ENCODE measurements at regions not wholly inside any gene's neighbourhood (a gene's known extent, or its start where the extent isn't known, plus 50 kb on each side); places are given as distances from the start of the nearest gene placed in this dataset.

DNA sequence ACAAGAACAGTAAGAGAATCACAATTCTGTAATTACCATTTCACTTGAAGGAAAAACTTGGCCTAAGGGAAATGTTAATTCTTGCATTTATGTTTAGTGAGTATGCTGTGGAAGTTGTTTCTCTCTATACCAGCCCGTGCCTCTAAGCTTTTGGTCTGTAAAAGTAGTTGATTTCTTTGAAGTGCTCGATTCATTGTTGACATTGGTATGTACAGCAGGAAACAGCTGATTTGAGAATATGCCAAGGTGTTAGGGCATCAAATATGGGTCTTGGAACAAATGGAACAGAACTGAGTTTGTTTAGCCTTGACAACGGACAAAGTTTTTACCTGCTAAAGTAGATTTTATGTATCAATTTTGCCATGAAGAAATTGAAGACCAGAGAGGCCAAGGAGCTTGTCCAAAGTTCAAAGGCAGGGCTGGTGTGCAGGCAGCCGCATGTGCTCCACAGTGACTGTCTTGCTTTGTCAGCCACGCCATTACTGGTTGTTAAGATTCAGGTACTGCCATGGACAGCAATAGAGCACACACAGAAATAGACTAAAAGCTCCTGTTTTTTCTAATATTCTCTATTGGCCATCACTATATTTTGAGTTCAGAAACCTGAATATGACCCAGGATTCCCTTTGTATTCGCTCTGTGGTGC, 75.5 kb upstream of the TLR3 start:
- TF ChIP-seq, protein P1, sequence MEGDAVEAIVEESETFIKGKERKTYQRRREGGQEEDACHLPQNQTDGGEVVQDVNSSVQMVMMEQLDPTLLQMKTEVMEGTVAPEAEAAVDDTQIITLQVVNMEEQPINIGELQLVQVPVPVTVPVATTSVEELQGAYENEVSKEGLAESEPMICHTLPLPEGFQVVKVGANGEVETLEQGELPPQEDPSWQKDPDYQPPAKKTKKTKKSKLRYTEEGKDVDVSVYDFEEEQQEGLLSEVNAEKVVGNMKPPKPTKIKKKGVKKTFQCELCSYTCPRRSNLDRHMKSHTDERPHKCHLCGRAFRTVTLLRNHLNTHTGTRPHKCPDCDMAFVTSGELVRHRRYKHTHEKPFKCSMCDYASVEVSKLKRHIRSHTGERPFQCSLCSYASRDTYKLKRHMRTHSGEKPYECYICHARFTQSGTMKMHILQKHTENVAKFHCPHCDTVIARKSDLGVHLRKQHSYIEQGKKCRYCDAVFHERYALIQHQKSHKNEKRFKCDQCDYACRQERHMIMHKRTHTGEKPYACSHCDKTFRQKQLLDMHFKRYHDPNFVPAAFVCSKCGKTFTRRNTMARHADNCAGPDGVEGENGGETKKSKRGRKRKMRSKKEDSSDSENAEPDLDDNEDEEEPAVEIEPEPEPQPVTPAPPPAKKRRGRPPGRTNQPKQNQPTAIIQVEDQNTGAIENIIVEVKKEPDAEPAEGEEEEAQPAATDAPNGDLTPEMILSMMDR (conservative IDR thresholded peaks at IDR 0.05; ENCODE audit: low read depth), result no peak

DNA sequence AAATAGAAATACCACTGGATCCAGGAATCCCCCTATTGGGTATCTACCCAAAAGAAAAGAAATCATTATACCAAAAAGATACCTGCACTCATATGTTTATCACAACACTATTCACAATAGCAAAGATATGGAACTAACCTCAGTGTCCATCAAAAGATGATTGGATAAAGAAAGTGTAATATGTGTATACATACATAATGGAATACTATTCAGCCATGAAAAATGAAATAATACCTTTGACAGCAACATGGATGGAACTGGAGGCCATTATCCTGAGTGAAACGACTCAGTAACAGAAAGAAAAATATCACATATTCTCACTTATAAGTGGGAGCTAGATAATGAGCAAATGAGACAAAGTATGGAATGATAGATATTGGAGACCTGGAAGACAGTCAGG, 74.2 kb upstream of the TLR3 start:
- ChIA-PET POLR2A (ENCODE audit: low non-redundant PET) (no interaction called here), CTCF (interaction anchor here (1.1 kb wide), 1 partner anchor 27 kb away, joined by 3 read pairs; no protein-coding TSS in a partner anchor)
- TF ChIP-seq, protein P1 (conservative IDR thresholded peaks at IDR 0.05; ENCODE audit: low read depth), result no peak
- H3K27ac ChIP-seq, result no peak overlapping the region
- no peak for DNase-seq (ENCODE audit: low spot score)

More for the DNA sequence above, 75.5 kb upstream of the TLR3 start:
- DNase-seq (ENCODE audit: low spot score), result no peak
- POLR2A ChIA-PET (ENCODE audit: low non-redundant PET), result no interaction called here
- H3K27ac ChIP-seq, result no peak overlapping the region
- CTCF ChIA-PET, result no interaction called here

DNA sequence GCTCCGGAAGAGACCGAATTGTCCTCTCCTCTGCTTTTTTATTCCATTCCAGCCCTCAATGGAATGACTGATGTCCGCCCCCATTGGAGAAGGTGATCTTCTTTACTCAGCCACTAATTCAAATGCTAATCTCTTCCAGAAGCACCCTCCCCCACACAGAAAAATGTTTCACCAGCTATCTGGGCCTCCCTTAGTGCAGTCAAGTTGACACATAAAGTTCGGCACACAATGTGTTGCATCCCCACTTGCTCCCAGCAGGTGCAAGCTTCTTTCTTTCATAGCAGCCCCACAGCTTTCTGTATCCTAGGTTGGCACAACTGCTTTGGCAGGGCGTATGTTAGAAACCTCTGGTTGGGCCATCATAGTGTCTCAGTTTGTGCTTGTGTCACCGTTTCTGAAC, 73.3 kb upstream of the TLR3 start:
- TF ChIP-seq, protein P1 (conservative IDR thresholded peaks at IDR 0.05; ENCODE audit: low read depth), result no peak
- ChIA-PET POLR2A (ENCODE audit: low non-redundant PET) (no interaction called here), CTCF (interaction anchor here (1.1 kb wide), 1 partner anchor 26 kb away, joined by 3 read pairs; no protein-coding TSS in a partner anchor)
- no peak overlapping the region for H3K27ac ChIP-seq
- DNase-seq (ENCODE audit: low spot score), result no peak

DNA sequence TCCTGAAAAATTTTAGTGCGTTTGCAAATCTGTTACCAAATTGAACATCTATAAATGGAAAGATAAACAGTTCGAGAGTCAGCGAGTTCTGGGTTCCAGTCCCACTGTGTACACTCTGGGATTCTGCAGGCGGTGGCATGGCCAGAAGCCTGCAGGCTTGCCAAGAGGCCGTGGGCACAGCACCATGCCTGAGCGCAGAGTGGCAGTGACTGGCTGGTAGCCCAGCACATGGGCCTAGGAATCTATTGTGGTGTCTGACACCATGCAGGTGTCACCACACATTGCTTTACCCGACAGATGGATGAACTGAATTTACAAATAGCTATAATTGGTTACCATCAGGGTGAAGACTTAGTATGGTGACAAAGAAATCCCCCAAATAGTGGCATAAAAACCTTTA, 71.7 kb upstream of the TLR3 start:
- TF ChIP-seq, protein P1 (conservative IDR thresholded peaks at IDR 0.05; ENCODE audit: low read depth), result no peak
- ChIA-PET POLR2A (ENCODE audit: low non-redundant PET) (no interaction called here), CTCF (interaction anchor here (0.5 kb wide), 1 partner anchor 222 kb away, joined by 4 read pairs; no protein-coding TSS in a partner anchor)
- H3K27ac ChIP-seq, result no peak overlapping the region
- no peak for DNase-seq (ENCODE audit: low spot score)

DNA sequence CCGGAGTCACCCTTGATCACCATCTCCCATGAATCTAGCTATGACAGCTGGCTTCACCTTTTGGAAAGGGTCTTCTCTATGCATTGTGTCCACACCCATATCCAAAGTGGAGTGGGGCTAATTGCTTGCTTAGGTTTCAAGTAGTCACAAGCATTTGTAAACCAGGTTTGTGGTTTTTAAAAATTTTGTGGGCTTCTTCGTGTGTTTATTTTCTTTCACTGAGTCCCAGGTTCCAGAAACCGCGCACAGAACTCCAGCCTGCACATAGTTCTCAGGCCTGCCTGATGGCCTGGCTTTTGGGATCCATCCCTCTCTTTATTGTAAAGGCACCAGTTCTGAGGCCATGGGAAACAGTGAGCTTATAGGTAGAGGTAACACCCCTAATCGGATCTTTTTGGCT, 70.2 kb upstream of the TLR3 start:
- TF ChIP-seq, protein P1 (conservative IDR thresholded peaks at IDR 0.05; ENCODE audit: low read depth), result no peak
- H3K27ac ChIP-seq, result no peak overlapping the region
- POLR2A ChIA-PET (ENCODE audit: low non-redundant PET), result no interaction called here
- CTCF ChIA-PET, result no interaction called here
- no peak for DNase-seq (ENCODE audit: low spot score)

DNA sequence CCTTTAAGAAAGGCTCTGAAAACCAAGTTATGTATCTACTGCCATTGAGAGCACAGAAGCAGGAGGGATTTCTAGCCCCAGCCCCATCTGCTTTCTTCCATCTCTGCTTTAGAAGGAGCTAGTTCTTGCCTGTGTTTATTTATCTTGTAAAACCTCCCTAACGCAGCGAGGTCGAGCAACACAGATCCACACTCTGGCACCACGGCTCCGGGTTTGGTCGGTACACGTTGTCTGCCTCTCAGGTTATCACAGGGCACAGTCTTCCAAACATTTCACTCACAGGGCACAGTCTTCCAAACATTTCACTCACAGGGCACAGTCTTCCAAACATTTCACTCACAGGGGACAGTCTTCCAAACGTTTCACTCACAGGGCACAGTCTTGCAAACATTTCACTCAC, 69.7 kb upstream of the TLR3 start:
- TF ChIP-seq, protein P1 (conservative IDR thresholded peaks at IDR 0.05; ENCODE audit: low read depth), result no peak
- H3K27ac ChIP-seq, result no peak overlapping the region
- ChIA-PET POLR2A (ENCODE audit: low non-redundant PET) (no interaction called here), CTCF (no interaction called here)
- DNase-seq (ENCODE audit: low spot score), result no peak

All from RWPE1 (cell line).